RWPE2 (cell line): ENCODE measurements at regions not wholly inside any gene's neighbourhood (a gene's known extent, or its start where the extent isn't known, plus 50 kb on each side); places are given as distances from the start of the nearest gene placed in this dataset.

Experiments used
- ATAC-seq: fragments of 200-7000 bp; cut with Tn5 transposase; 3 replicates; pipeline ENCODE4 v1.9.1; 2021; ENCODE audit warnings: low read depth
- DNase-seq: peaks from one replicate; pipeline ENCODE4 v3.0.0-alpha.2; 2020; ENCODE audit warnings: low spot score
- H3K27ac ChIP-seq: fragments of 450-650 bp; 2 replicates; pipeline ENCODE4 v1.5.1; 2017; ENCODE audit warnings: mild to moderate bottlenecking; ENCODE audit not compliant: poor library complexity, severe bottlenecking
- H3K27me3 ChIP-seq: fragments of 250-450 bp; sonication (Bioruptor Pico); 2 replicates; pipeline ENCODE4 v1.5.1; 2021; ENCODE audit warnings: mild to moderate bottlenecking, moderate library complexity; ENCODE audit not compliant: insufficient read depth, poor library complexity, severe bottlenecking
- H3K36me3 ChIP-seq: fragments of 250-450 bp; sonication (Bioruptor Pico); 2 replicates; pipeline ENCODE4 v1.5.1; 2020; ENCODE audit warnings: low read depth, mild to moderate bottlenecking, moderate library complexity
- H3K4me1 ChIP-seq: fragments of 250-450 bp; sonication (Bioruptor Pico); 2 replicates; pipeline ENCODE4 v1.5.1; 2021; ENCODE audit warnings: mild to moderate bottlenecking, moderate library complexity; ENCODE audit not compliant: insufficient read depth, poor library complexity, severe bottlenecking
- H3K4me3 ChIP-seq: fragments of 250-450 bp; sonication (Bioruptor Pico); 2 replicates; pipeline ENCODE4 v1.5.1; 2021; ENCODE audit warnings: mild to moderate bottlenecking, moderate library complexity; ENCODE audit not compliant: severe bottlenecking
- H3K9me3 ChIP-seq: fragments of 250-450 bp; sonication (Bioruptor Pico); 2 replicates; pipeline ENCODE4 v1.5.1; 2021; ENCODE audit warnings: mild to moderate bottlenecking, moderate library complexity; ENCODE audit not compliant: severe bottlenecking
- CTCF ChIP-seq: fragments of 450-650 bp; IDR thresholded peaks from one replicate; pipeline ENCODE4 v1.5.1; 2017; ENCODE audit warnings: mild to moderate bottlenecking, moderate library complexity; ENCODE audit not compliant: poor library complexity, severe bottlenecking

GRCh38 chr5:158096835-158097234 lies 237.9 kb upstream of the CLINT1 start:
- H3K27me3 ChIP-seq, result no peaks in the 10 kb centered on the region
- ATAC-seq (no peak), DNase-seq (no peak)

GRCh38 chr5:158086856-158087255 lies 227.9 kb upstream of the CLINT1 start:
- Histone ChIP-seq H3K9me3 (no peaks in the 10 kb centered on the region), H3K27ac (no peak overlapping the region), H3K4me1 (peaks cover 5% of the 10 kb centered on the region), H3K27me3 (no peaks in the 10 kb centered on the region), H3K36me3 (no peaks in the 10 kb centered on the region), H3K4me3 (no peak overlapping the region)
- ATAC-seq, result no peak
- TF ChIP-seq CTCF, result no peak
- no peak for DNase-seq

More at GRCh38 chr5:158096835-158097234, 237.9 kb upstream of the CLINT1 start:
- TF ChIP-seq CTCF, result no peak
- Histone ChIP-seq H3K9me3 (no peaks in the 10 kb centered on the region), H3K36me3 (no peaks in the 10 kb centered on the region), H3K4me3 (no peak overlapping the region), H3K4me1 (no peaks in the 10 kb centered on the region), H3K27ac (no peak overlapping the region)

- Histone ChIP-seq H3K4me3 (no peak overlapping the region), H3K4me1 (peaks cover 5% of the 10 kb centered on the region), H3K36me3 (no peaks in the 10 kb centered on the region), H3K27ac (no peak overlapping the region), H3K27me3 (no peaks in the 10 kb centered on the region), H3K9me3 (no peaks in the 10 kb centered on the region)
- DNase-seq (no peak), ATAC-seq (peak; percentile 91)
- no peak for TF ChIP-seq CTCF
These were observed 225.3 kb upstream of the CLINT1 start for GRCh38 chr5:158084292-158084691.

GRCh38 chr5:158082696-158083287 lies 223.8 kb upstream of the CLINT1 start:
- DNase-seq (no peak), ATAC-seq (no peak)
- Histone ChIP-seq H3K36me3 (no peaks in the 10 kb centered on the region), H3K4me1 (peaks cover 5% of the 10 kb centered on the region), H3K4me3 (no peak overlapping the region), H3K27ac (no peak overlapping the region), H3K27me3 (no peaks in the 10 kb centered on the region), H3K9me3 (no peaks in the 10 kb centered on the region)
- no peak for TF ChIP-seq CTCF

- no peak overlapping the region for H3K4me3 ChIP-seq
- no peaks in the 10 kb centered on the region for H3K27me3 ChIP-seq
- H3K4me1 ChIP-seq, result peaks cover 6% of the 10 kb centered on the region
- no peaks in the 10 kb centered on the region for H3K36me3 ChIP-seq
- ATAC-seq (no peak), DNase-seq (no peak)
- no peak for TF ChIP-seq CTCF
- no peak overlapping the region for H3K27ac ChIP-seq
- no peaks in the 10 kb centered on the region for H3K9me3 ChIP-seq
These were observed 221.2 kb upstream of the CLINT1 start for GRCh38 chr5:158080112-158080511.
